Activated CD8-positive, alpha-beta T cell treated with anti-CD3 and anti-CD28 coated beads for 36 hours (primary cell): ENCODE measurements at regions not wholly inside any gene's neighbourhood (a gene's known extent, or its start where the extent isn't known, plus 50 kb on each side); places are given as distances from the start of the nearest gene placed in this dataset.

Experiments used
- ATAC-seq: fragments of 200-7000 bp; cut with Tn5 transposase; one replicate; pipeline ENCODE4 v1.10.0; 2021; ENCODE audit warnings: mild to moderate bottlenecking, moderate library complexity
- CTCF ChIA-PET: fragments of 350-600 bp; sonication (Branson Sonifier 250); formaldehyde crosslinking; loops from one replicate; lab custom pipeline; 2021; ENCODE audit warnings: antibody characterized with exemption; lab: Charles Lee
- POLR2A ChIA-PET: fragments of 350-600 bp; sonication (Branson Sonifier 250); formaldehyde crosslinking; loops from one replicate; lab custom pipeline; 2021; ENCODE audit warnings: antibody characterized with exemption; lab: Charles Lee
- DNase-seq: peaks from one replicate; pipeline ENCODE4 v3.0.0-alpha.2; 2020
- H3K27ac Mint-ChIP-seq: one replicate; pipeline ENCODE4 v1.8.0; 2021; ENCODE audit warnings: mild to moderate bottlenecking, mixed read lengths
- H3K27me3 Mint-ChIP-seq: one replicate; pipeline ENCODE4 v1.8.0; 2021; ENCODE audit warnings: mixed read lengths
- H3K36me3 Mint-ChIP-seq: one replicate; pipeline ENCODE4 v1.8.0; 2021; ENCODE audit warnings: low read depth, mixed read lengths
- H3K4me1 Mint-ChIP-seq: one replicate; pipeline ENCODE4 v1.8.0; 2021; ENCODE audit warnings: low read depth, mixed read lengths
- H3K4me3 Mint-ChIP-seq: one replicate; pipeline ENCODE4 v1.8.0; 2021; ENCODE audit warnings: mild to moderate bottlenecking, moderate library complexity, mixed read lengths
- H3K9me3 Mint-ChIP-seq: one replicate; pipeline ENCODE4 v1.8.0; 2021; ENCODE audit warnings: mixed read lengths
- intact Hi-C: fragments of 100-400 bp; cut with micrococcal nuclease; formaldehyde crosslinking; loops from one replicate; pipeline ENCODE4 v1.10.0; 2022
- TF ChIP-seq, protein P1 (sequence below): fragments of 200-600 bp; IDR thresholded peaks from one replicate; pipeline ENCODE4 v1.8.0; 2022; ENCODE audit warnings: antibody characterized with exemption, mild to moderate bottlenecking

- DNase-seq, result no peak
- Mint-ChIP-seq H3K27me3 (no peaks in the 10 kb centered on the region), H3K27ac (no peak overlapping the region), H3K4me1 (no peaks in the 10 kb centered on the region), H3K36me3 (no peaks in the 10 kb centered on the region), H3K4me3 (no peak overlapping the region), H3K9me3 (peaks cover 1% of the 10 kb centered on the region)
- POLR2A ChIA-PET, result no interaction called here
- CTCF ChIA-PET, result interaction anchor here (1.7 kb wide), 1 partner anchor 12 kb away, joined by 6 read pairs; no protein-coding TSS in a partner anchor
- ATAC-seq, result no peak
- intact Hi-C loops, result no loop called here
- TF ChIP-seq, protein P1, sequence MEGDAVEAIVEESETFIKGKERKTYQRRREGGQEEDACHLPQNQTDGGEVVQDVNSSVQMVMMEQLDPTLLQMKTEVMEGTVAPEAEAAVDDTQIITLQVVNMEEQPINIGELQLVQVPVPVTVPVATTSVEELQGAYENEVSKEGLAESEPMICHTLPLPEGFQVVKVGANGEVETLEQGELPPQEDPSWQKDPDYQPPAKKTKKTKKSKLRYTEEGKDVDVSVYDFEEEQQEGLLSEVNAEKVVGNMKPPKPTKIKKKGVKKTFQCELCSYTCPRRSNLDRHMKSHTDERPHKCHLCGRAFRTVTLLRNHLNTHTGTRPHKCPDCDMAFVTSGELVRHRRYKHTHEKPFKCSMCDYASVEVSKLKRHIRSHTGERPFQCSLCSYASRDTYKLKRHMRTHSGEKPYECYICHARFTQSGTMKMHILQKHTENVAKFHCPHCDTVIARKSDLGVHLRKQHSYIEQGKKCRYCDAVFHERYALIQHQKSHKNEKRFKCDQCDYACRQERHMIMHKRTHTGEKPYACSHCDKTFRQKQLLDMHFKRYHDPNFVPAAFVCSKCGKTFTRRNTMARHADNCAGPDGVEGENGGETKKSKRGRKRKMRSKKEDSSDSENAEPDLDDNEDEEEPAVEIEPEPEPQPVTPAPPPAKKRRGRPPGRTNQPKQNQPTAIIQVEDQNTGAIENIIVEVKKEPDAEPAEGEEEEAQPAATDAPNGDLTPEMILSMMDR, result no peak
Observed at GRCh38 chr16:76665571-76666275, 388.5 kb downstream of the CNTNAP4 start.

- Mint-ChIP-seq H3K9me3 (peaks cover 1% of the 10 kb centered on the region), H3K36me3 (no peaks in the 10 kb centered on the region), H3K27me3 (no peaks in the 10 kb centered on the region), H3K4me1 (no peaks in the 10 kb centered on the region), H3K27ac (no peak overlapping the region), H3K4me3 (no peak overlapping the region)
- intact Hi-C loops, result no loop called here
- POLR2A ChIA-PET, result no interaction called here
- no peak for DNase-seq
- CTCF ChIA-PET, result no interaction called here
- TF ChIP-seq, protein P1, result no peak
- no peak for ATAC-seq
Observed at GRCh38 chr16:76668207-76668725, 391.1 kb downstream of the CNTNAP4 start.

GRCh38 chr16:76669288-76669687, 392.1 kb downstream of the CNTNAP4 start:
- CTCF ChIA-PET, result no interaction called here
- Mint-ChIP-seq H3K4me3 (no peak overlapping the region), H3K9me3 (peaks cover 1% of the 10 kb centered on the region), H3K27ac (no peak overlapping the region), H3K4me1 (no peaks in the 10 kb centered on the region), H3K27me3 (no peaks in the 10 kb centered on the region), H3K36me3 (no peaks in the 10 kb centered on the region)
- ATAC-seq (no peak), DNase-seq (no peak)
- POLR2A ChIA-PET, result no interaction called here
- intact Hi-C loops, result no loop called here
- TF ChIP-seq, protein P1, result no peak

DNA sequence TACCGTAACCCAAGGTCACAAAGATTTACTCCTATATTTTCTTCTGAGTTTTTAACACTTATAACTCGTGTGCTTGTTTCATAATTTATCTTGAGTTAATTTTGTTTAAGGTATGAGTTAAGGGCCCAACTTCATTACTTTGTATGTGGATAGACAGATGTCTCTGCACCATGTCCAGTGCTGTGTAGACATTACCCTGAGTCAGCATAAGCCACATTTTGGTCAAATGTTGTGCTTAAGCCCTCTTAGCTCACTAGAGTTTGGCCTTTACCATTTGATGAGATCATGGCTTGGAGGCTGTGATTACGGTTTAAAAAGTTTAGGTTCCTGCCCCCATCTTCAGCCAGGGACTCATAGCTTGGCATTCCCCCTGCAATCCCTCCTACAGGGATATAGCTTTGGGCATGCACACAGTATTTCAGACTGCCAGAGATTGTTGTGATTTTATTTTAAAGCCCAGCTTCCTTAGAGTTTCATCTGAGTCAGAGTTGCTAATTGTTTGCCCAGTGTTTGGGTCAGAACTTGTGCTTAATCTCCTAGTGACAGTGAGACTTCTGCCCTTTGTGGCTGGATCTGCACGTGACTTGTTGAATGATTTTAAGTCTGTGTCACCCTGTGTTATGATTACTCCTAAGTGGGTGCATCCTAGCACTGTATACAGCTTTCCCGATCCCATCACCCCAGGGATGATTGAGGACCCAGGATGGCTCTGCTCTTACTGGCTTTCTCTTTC, 393.1 kb downstream of the CNTNAP4 start:
- H3K27ac Mint-ChIP-seq, result no peak overlapping the region
- peaks cover 1% of the 10 kb centered on the region for H3K9me3 Mint-ChIP-seq
- TF ChIP-seq, protein P1, result no peak
- H3K4me3 Mint-ChIP-seq, result no peak overlapping the region
- DNase-seq, result no peak
- H3K4me1 Mint-ChIP-seq, result no peaks in the 10 kb centered on the region
- H3K27me3 Mint-ChIP-seq, result no peaks in the 10 kb centered on the region
- no peak for ATAC-seq
- CTCF ChIA-PET, result no interaction called here
- POLR2A ChIA-PET, result no interaction called here
- intact Hi-C loops, result no loop called here
- no peaks in the 10 kb centered on the region for H3K36me3 Mint-ChIP-seq

GRCh38 chr16:76676356-76676755, 399.2 kb downstream of the CNTNAP4 start:
- H3K27ac Mint-ChIP-seq, result no peak overlapping the region
- POLR2A ChIA-PET, result no interaction called here
- H3K27me3 Mint-ChIP-seq, result no peaks in the 10 kb centered on the region
- H3K9me3 Mint-ChIP-seq, result peaks cover 2% of the 10 kb centered on the region
- CTCF ChIA-PET, result interaction anchor here (1.3 kb wide), 1 partner anchor 22 kb away, joined by 3 read pairs; no protein-coding TSS in a partner anchor
- no peak overlapping the region for H3K4me3 Mint-ChIP-seq
- ATAC-seq (no peak), DNase-seq (no peak)
- H3K4me1 Mint-ChIP-seq, result no peaks in the 10 kb centered on the region
- intact Hi-C loops, result no loop called here
- H3K36me3 Mint-ChIP-seq, result no peaks in the 10 kb centered on the region
- TF ChIP-seq, protein P1, result no peak
